Stimulated activated CD8-positive, alpha-beta memory T cell treated with anti-CD3 and anti-CD28 coated beads, Interleukin-15, amount 100 ng/mL, for 24 hours (primary cell): ENCODE measurements at regions not wholly inside any gene's neighbourhood (a gene's known extent, or its start where the extent isn't known, plus 50 kb on each side); places are given as distances from the start of the nearest gene placed in this dataset.

Source experiments
- DNase-seq: peaks from one replicate; pipeline ENCODE4 v3.0.0-alpha.2; 2020; ENCODE audit warnings: low read depth

DNA sequence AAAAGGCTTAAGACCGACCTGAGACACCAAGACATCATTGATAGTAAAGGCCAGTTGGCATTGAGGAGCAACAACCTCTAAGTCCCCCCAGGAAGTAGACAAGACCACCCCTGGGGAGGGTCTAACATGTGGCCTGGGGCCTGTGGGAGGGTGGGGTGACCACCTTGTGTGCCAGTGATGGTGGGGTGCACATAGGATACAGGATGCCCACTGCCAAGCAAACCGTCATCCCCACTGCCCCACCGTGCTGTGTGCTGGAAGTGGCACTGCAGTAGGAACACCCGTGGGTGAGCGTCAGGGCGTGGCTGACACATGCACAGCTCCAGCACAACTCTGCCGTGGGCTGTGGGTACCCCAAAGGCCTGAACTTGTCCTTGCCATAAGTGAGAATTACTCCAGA is 84.3 kb upstream of the LGALSL start:
- no peak for DNase-seq

DNA sequence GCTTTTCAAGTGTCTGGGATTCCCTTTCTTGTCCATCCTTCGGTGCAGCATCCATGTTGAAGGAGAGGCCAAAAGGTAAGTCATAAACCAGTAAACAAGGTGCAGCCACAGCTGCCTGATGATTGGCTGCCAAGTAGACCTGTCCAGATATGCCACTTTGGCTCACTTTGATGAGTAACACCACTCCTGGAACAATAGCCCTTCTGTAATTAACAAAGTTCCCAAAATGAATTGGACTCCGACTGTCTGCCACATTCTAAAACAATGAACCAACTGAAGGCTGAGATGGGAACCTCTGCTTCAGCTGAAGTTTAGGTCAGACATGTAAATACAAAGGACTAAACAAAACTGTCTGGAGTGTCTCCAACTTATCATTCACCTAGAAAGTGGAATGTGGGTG is 82.2 kb upstream of the LGALSL start:
- DNase-seq = no peak

DNA sequence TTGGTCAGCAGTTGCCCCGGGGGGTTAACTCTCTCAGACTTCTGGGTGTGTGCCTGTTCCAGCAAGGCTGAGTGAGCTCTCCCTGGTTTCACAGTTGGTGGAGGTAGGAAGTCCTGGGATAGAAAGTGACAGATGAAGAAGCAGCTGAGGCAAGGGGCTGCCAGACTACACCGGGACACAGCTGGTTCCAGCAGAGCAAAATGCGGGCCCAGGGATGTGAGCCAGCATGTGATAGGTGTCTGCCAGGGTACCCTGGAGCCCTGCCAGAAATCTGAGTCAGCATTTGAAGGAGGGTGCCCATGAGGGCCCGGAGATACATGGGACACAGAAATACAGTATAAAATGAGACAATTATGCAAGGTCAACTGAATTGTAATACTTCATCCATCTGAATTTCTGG is 79.3 kb upstream of the LGALSL start:
- no peak for DNase-seq

DNA sequence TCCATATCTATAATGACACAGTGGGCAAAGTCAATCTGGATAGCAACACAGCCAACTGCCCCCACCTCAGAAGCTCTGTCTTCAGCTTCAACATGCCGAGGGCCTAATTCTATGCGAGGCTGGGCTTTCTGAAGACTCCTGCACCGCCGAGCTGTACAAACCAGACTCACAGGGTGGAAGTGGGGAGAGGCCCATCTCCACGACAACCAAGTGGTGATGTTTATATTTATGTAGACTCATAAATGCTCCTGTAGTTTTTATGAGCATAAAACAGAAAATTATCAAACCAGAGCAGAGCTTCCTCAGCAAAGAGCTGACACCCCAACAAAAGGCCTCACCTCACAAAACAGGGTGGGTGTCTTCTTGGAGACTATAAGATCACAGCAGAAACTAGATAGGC is 77.0 kb upstream of the LGALSL start:
- no peak for DNase-seq

DNA sequence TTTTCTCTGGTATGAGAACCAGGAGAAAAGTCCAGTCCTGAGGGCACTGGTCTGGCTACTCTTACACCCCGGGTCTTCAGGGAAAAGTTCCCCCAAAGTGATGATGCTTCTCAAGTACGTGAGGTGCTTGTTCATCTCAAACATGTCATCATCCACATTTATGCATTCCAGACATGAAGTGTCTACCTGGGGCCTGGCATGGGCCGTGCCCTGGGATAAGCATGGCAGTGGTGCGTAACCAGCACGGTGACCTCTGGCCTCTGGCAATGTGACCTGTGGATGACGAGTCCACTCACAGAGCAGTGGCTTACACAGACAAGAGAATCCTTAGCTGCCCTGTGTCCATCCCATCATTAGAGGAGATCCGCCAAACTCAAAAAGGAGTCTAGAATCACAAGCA is 74.8 kb upstream of the LGALSL start:
- no peak for DNase-seq

DNA sequence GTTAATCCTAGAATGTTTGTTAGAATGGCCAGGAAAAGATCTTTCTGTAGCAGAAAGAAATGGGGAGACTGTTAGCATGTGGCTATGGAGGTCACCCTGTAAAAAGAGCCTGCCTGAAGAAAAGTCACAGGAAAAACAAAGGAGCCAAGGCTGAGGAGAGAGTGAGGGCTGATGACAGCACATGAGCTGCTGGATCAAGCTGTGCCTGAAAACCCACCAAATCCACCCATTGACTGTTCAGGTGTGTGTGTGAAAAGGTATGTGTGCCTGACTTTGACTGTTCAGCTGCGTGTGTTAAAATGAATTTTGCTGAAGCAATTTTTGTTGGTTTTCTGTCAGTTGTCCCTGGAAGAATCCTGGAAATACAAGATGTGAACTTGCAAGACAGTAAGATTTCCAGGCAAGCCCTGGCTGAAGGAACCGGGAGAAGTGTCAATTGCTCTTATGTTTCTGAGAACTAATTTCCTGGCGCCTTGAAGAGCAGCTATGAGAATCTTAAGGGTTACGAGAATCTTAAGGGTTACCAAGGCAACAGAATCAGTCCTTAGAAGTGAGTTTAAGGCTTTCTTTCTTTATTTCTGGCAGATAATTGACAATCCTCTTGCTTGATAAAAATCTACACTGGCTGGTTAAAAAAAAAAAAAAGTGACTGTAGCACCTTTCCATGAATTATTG is 73.0 kb upstream of the LGALSL start:
- no peak for DNase-seq

DNA sequence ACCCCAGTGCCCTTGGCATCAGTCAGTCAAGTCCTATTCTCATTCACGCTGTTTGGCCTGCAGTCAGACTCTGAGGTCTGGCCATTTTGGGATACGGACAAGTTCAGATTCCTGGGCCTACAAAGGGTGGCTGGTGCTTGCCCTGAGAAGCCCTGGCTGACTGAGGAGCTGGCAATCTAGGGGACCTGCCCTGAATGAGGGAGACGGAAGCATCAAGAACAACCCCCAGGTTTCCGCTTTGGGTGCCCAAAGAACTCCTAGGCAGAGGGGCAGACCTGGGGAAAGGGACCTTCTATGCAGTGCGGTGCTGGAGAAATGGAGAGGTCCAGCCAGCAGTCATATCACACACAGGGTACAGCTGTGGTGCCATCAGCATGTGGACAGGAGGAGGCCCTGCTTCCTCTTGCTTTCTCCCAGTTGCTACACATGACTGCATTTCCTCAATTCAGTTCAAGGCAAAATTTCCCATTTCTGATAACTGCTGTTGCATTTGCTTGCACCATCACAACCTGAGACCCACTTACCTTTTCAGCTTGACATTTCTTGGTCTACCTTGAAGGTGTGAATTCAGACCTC is 70.9 kb upstream of the LGALSL start:
- no peak for DNase-seq

DNA sequence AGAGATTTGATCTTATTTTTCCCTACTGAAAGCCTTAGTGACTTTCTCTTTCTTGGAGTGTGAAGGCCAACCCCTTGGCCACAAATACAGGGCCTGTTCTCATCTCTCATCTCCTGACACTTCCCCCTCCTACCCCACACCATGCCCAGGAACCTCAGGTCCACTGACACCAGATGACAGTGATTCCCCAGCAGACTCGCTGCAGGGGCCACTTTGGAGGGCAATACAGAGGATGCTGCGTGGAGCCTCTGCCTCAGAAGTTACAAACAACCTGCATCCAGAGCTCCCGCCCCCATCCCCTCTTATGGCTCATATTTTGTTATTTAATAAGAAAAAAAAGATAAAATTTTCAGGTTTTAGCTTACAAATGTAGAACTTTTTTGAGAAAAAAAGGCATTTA is 70.1 kb upstream of the LGALSL start:
- DNase-seq = no peak

DNA sequence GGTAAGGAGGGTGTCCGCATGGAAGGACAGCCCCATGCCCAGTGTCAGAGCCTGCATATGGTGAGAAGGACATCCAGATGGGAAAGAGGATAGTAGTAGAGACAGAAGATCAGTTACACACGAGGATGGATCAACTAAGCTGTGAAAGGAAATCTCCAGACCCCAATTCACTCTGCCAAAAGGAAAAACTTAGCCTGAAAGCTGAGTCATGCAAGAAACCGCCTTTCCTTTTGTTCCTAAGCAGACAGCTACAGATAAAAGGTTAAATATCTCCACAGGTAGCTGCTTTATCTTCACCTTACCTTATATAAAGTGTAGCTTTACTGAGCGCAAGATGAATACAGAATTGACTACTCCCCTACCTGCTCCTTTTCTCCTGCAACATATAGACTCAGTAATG is 67.3 kb upstream of the LGALSL start:
- no peak for DNase-seq

DNA sequence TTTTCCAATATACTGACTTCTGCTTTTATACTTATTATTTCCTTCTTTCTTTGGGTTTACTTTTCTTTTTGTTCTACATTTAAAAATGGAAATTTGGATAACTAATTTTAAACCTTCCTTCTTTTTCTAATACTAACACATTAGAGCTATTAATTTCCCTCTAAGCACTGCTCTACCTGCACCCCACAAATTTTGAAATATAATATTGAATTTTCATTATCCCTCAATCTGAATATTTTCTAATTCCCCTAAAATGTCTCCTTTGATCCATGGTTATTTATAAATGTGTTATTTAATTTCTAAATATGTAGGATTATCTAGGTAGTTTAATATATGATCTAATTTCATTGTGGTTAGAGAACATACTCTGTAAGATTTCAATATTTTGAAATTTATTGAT is 63.4 kb upstream of the LGALSL start:
- no peak for DNase-seq

DNA sequence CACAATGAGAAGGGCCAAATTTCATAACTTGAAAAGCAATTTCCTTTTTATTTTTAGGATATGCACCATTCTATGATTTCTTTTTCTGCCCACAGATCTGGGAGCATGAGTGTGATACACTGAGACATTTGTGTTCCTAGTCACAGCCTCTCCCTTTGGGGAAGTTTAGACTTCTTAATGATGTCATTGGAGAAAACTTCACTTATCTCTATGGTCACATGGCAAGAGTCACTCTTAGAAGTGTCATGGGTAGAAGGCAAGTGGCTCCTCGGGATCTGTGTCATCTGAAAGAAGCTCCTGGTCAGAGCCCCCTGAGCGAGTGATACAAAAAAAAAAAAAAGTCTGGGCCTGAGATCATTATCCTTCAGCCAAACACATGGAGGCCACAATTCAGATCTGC is 62.5 kb upstream of the LGALSL start:
- no peak for DNase-seq

DNA sequence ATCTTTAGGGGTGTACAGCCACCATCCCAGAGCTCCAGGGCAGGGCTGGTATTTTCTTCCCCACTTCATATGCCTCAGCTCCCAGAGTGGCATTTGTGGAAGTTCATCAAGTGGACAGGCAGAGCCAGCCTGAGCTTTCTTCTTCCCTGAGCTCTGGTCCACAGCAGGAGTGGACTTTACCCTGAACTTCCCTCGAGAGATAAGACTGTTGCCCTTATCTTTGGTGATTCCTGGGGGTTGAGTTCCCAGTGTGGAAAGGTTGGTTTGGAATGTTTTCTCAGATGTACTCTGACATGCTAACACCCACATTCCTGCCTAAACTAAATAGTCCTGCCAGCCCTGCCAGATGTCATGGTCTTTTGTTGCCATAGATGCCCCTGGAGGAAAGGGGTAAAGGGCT is 62.0 kb upstream of the LGALSL start:
- no peak for DNase-seq

DNA sequence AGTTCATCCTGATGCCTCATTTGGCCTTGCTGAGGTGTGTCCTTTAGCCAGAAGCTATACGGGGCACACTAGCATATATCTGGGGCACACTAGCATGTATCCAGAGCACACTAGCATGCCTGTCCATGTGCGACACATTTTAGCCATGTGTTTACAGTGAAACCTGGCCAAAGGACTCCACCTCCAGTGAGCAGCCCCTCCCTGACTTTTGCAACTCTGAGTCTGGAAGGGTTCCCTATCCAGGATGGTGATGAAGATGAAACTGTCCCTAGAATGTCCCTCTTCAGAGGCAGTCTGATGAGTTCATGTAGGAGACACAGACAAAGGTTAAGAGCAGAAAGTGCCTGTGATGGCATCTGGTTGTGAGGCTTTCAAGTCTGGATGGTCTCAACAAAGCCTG is 61.4 kb upstream of the LGALSL start:
- DNase-seq = no peak

DNA sequence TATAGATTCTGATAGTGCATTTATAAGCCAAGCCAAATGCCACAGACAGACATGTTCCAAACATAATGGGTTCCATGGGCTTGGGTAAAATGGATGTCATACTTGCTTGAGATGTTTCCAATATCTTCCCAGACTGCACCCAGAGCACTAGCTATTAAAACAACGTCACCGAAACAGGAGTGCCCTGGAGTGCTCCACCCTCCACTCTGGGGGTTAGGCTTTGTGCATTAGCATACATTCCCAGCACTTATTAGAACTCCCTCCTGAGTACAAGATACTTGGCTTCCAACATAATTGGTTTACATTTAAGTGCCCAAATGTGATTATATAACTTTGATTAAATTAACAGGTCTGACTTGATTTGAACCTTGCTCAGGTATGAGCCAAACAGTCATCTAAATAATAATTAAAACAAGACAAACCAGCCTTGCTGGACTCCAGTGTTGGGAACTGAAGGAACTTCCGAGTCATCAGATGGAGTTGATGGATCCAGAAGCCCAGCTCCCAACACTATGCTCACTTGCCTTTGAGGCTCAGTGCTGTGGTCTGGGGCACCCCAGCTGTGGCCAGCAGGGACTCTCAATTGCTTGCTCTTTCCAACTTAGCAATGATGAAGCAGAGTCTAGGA is 60.5 kb upstream of the LGALSL start:
- DNase-seq = no peak

DNA sequence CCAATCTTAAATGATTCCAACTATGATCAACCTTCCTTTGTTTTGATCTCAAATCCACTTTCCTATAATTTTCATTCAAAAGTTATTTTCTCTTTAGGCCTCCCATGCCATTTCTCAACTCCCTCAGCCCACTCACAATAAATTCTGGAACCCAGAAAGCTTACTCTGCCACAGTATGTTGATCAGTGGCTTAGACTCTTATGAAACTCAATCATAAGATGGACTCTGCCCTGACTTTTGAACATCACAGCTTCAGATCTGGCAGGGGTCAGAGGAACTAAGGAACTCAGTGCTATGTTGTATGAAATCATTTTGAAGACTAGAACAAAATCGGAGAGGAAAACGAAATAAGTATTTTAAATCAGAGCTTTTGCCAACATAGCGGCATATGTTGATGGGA is 59.8 kb upstream of the LGALSL start:
- DNase-seq = no peak

DNA sequence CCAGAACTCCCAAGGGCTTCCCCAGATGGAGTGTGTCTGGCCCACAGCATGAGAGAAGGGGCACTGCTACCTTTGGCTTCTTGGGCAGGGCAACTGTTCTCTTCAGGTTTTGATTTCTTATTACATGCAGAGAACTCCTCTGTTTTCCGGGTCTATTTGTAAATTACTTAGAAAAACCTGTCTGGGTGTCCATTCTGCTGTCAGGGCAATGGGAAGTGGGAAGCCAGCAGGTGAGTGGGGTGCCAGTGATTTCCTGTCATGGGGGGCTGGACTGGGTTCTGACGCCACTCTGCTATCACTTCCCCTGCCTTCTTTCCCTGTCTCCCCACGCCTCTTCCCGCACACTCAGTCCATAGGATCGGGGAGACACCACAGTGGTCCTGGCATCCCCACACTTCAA is 58.0 kb upstream of the LGALSL start:
- no peak for DNase-seq

DNA sequence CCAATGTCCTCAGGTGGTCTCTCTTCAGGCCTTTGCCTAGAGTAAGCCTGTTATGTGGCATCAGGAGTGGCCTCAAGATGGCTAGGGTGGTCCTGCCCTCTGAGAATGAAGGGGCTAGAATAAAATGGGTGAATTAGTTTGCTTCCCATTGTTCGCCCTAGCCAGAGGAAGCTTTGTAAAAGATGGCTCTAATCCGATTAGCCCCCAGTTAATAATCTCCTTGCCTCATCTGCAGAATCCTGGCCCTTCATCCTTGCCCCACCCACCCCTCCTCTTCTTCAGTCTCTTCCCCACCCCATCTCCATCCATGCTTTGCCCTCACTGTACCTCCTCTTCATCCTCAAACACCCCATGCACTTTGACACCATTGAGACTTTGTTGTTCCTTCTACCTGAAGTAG is 57.4 kb upstream of the LGALSL start:
- no peak for DNase-seq

DNA sequence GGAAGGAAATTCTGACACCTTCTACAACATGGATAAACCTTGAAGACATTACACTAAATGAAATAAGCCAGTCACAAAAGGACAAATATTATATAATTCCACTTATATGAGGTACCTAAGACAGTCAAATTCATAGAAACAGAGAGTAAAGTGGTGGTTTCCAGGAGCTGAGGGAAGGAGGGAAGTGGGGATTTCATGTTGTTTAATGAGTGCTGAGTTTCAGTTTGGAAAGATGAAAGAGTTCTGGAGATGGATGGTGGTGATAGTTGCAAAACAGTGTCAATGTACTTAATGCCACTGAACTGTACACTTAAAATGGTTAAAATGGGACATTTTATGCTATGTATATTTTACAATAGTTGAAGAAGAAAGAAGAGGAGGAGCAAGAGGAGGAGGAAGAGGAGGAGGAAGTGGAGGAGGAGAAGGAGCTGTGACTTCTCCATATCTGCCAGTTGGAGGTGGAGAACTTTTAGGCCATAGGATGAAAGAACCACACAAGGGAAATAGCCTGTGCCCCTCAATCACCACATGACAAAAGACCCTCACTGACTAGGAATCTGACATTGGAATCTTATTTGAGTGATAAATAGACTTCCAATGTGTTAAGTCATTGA is 55.3 kb upstream of the LGALSL start:
- no peak for DNase-seq

DNA sequence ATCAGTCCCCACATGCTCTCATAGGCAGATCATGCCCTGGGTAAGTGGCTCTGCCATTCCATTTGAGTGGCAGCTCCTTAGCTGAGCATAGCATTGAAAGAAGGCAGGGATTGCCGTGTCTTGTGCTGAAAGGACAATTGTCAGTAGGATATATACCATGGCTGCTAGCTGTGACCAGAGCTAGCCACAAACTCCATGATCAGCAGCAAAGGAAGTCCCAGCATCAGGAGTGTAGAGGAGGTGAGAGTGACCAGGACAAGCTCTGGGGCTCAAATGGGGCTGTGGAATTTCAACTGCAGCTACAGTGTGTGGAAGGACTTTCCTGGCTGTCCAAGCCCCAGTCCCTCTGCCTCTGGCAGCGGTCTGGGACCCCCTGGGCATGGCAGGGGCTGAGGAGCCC is 54.4 kb upstream of the LGALSL start:
- DNase-seq = no peak

DNA sequence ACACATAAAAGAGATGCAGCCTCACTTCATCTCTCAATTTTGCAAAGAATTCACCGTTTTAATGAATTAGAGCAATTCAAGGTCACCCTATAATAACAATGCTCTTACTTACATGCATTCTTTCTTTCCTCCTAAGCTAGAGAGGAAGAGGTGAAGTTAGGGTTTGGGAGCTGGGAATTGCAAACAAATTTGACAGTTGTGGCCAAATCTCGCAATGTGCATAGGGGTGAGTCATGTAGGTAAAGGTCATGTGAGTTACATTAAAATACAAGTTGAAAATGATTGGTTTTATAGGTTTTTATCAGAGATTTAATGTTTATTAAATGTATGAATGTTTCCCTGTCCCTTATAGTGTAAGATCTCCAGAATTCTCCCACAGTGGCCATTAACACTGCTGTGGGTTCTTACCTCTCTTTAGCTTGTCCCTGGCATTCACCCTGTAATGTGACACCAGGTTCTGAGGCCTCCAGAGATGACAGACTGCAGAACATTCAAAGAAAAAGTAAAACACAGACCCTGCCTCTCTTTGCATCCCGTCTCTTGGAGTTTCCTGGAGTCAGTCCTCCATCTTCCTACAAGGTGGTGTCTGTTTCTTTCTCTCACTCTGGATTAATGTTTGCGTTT is 53.7 kb upstream of the LGALSL start:
- no peak for DNase-seq

DNA sequence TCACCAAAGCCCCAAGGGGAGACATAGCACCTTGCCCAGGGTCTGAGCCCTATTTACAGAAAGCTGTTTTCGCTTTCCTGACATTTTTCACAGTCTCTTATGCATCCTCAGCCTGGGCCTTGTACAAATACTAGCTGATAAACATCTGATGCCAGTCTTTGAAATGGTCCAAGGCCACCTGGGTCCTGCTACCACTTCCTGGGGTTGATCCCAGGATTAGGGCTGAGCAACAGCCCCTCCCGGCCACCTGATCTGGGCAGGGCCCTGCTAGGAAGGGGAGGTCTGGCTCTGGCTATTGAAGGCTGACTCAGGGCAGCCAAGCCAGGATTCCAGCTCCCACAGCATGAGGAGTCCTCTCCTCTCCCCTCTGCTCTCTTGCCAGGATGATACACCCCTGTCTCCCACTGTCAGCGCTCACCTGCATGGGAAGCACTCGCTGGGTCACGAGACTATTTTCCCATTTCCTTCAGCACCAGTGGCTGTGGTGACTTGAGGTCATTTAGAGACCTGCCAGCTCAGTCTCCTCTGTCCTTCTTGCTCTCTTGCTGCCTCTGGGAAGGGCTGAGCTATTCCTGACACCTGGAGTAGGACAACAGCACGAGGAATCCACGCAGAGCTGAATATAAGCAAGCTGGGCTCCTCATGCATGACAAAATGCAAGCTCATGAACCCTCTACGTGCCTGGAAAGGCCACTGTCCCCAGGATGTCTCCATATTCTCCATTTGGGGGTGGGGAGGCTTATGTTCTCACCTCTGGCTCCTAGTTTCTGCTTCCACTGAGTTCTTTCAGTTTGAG is 53.0 kb upstream of the LGALSL start:
- no peak for DNase-seq

DNA sequence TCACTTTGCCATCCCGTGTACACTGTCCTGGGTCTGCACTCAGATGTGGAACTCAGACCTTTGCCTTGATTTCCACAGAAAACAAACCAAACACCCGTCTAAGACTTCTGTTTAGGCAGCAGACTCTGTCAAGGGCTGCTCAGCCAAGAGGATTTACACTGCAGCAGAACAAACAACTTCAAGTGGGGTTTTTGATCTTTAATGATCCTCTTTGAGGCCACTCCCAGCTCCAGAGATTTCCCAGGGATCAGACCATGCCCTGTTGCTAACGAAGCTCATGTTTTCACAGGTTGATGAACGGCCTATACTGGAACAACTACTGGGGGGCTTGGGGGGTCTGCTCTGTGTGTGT is 52.5 kb upstream of the LGALSL start:
- DNase-seq = no peak
